Small intestine (tissue), 7 donors: ENCODE measurements at regions not wholly inside any gene's neighbourhood (a gene's known extent, or its start where the extent isn't known, plus 50 kb on each side); places are given as distances from the start of the nearest gene placed in this dataset.

Source experiments
- DNase-seq, 2 donors: peaks; one replicate each; pipeline versions ENCODE4 v3.0.0 to v3.0.0-alpha.2; 2013
- FAIRE-seq: peaks from 2 replicates; lab custom pipeline; 2012; peaks lifted over from hg19 to GRCh38; lab: Jason Lieb, UNC
- H3K27ac ChIP-seq, 3 donors: one replicate each; pipeline ENCODE4 v1.5.1; 2013; ENCODE audit warnings: low read length in 2 of 3, mild to moderate bottlenecking in 2 of 3, control low read depth in 1 of 3, inconsistent platforms in 1 of 3, low read depth in 1 of 3, moderate library complexity in 1 of 3
- H3K27me3 ChIP-seq, 3 donors: one replicate each; pipeline ENCODE4 v1.6.1; 2013; ENCODE audit warnings: low read length in 3 of 3, inconsistent platforms in 1 of 3; ENCODE audit not compliant: control insufficient read depth in 3 of 3, insufficient read depth in 3 of 3
- H3K36me3 ChIP-seq, 3 donors: one replicate each; pipeline ENCODE4 v1.6.1; 2013; ENCODE audit warnings: low read length in 3 of 3, inconsistent platforms in 1 of 3, low read depth in 1 of 3, mild to moderate bottlenecking in 1 of 3, moderate library complexity in 1 of 3; ENCODE audit not compliant: control insufficient read depth in 3 of 3, insufficient read depth in 2 of 3
- H3K4me1 ChIP-seq, 3 donors: one replicate each; pipeline ENCODE4 v1.6.1; 2013; ENCODE audit warnings: low read length in 2 of 3, inconsistent platforms in 1 of 3, low read depth in 1 of 3, mild to moderate bottlenecking in 1 of 3, moderate library complexity in 1 of 3; ENCODE audit not compliant: control insufficient read depth in 3 of 3, insufficient read depth in 2 of 3
- H3K4me3 ChIP-seq, 3 donors: one replicate each; pipeline ENCODE4 v1.5.1; 2013; ENCODE audit warnings: low read length in 3 of 3, control low read depth in 1 of 3, inconsistent platforms in 1 of 3, low read depth in 1 of 3, mild to moderate bottlenecking in 1 of 3, moderate library complexity in 1 of 3
- H3K9me3 ChIP-seq, 2 donors: one replicate each; pipeline ENCODE4 v1.6.1; 2013; ENCODE audit warnings: low read depth in 1 of 2, low read length in 1 of 2; ENCODE audit not compliant: control insufficient read depth in 2 of 2, insufficient read depth in 1 of 2
- WGBS, 3 donors: extraction: QIAGEN DNeasy Blood & Tissue Kit; methylation state at CpG; one replicate each; pipeline ENCODE4 v1.1.7; 2013; 5-methylcytosine and 5-hydroxymethylcytosine counted together
- donor health status: healthy with polysubstance abuse.
- donor health status: control.
- donor health status: control.
- donor health status: Bipolar disorder and iron deficiency.
- donor health status: healthy.

DNA sequence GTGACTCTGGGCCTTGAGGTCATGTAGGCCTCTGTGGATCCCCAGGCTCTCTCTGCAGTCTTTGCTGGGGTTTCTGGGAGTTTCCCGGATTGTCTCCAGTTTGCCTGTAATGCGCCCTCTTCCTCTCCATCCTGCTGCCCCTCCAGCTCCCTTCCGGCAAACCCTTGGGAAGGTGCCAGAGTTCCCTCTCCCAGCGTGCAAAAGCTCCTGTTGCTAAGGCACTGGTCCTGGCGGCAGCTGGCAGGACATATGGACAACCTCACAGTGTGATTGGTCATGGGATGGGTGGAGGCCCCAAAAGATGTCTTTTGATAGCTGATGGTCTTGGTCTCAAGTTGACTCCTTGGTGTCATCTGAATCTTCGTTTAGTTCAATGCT is 320.1 kb downstream of the CYP26B1 start:
- no peaks in the 10 kb centered on the region for H3K27me3 ChIP-seq
- no peaks in the 10 kb centered on the region for H3K4me1 ChIP-seq
- H3K9me3 ChIP-seq: peaks cover 0 to 4% of the 10 kb centered on the region in 2 donors
- no peaks in the 10 kb centered on the region for H3K36me3 ChIP-seq
- DNase-seq: no peak
- H3K4me3 ChIP-seq: no peak overlapping the region
- H3K27ac ChIP-seq: no peak overlapping the region
- FAIRE-seq: no peak
- 81 to 96% (median 93%) methylated on average over 6 of the region's 6 CpGs for WGBS, 3 donors

DNA sequence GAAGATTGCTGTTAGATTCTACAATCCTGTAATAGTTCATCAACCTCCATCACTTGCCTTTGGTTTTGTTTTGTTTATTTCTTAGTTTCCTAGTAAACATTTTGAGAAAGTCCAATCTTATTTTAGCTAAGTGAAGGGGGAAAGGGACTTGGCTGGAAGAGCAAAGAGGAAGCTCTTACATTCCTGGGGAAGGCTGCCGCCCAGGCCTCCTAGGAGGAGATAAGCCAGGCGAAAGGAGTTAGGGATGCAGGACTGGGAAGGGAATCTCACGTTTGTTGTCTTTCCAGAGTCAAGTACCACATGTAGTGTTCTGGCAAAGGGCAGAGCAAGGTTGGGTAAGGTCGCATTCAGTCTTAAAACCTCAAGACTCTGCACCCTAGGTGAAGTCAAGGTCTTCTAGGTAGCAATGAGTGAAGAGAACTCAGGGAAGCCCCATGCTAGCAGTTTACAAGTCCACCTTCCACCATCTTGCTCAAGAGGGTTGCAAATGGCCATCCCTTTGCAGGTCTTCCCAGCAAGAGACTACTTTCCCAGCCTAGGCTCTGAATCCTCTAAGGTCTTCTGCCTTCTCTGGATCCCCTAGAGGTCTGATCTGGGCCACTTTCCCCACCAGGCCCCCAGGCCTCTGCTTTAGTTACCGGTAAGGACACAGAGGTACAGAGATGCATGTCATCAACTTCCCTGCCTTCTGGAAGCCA is 320.7 kb downstream of the CYP26B1 start:
- DNase-seq (no peak), FAIRE-seq (no peak)
- H3K36me3 ChIP-seq: no peaks in the 10 kb centered on the region
- WGBS, 3 donors: 69 to 83% (median 77%) methylated on average over 5 of the region's 5 CpGs
- no peak overlapping the region for H3K4me3 ChIP-seq
- no peaks in the 10 kb centered on the region for H3K27me3 ChIP-seq
- H3K4me1 ChIP-seq: no peaks in the 10 kb centered on the region
- peaks cover 0 to under 1% of the 10 kb centered on the region in 2 donors for H3K9me3 ChIP-seq
- no peak overlapping the region for H3K27ac ChIP-seq

DNA sequence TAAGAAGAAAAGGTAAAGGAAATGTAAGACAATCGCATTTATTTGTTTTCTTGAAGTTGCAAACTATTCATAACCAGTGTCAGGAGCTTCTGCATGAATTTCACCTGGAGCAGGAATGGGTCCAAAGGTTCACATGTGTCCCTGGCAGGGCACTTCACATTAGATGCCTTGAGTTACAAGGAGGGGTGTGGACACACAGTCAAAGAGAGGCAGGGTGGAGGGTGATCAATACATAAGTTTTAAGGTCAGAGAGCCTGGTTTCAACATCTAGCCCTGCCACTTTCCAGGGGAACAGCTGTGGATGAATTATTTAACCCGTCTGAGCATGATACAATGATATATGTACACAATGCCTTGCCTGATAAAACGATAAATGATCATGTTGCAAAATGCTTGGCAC is 321.4 kb downstream of the CYP26B1 start:
- FAIRE-seq: no peak
- Histone ChIP-seq H3K4me3 (no peak overlapping the region), H3K27me3 (no peaks in the 10 kb centered on the region), H3K27ac (no peak overlapping the region), H3K36me3 (no peaks in the 10 kb centered on the region), H3K9me3 (no peaks in the 10 kb centered on the region), H3K4me1 (no peaks in the 10 kb centered on the region)
- peak; percentile 51 to 56 for DNase-seq
- WGBS, 3 donors: 8 to 51% (median 23%) methylated on average over 3 of the region's 3 CpGs

GRCh38 chr2:71824436-71824835 is 323.2 kb downstream of the CYP26B1 start:
- Histone ChIP-seq H3K27ac (no peak overlapping the region), H3K4me1 (no peaks in the 10 kb centered on the region), H3K27me3 (no peaks in the 10 kb centered on the region), H3K9me3 (no peaks in the 10 kb centered on the region), H3K36me3 (no peaks in the 10 kb centered on the region), H3K4me3 (no peak overlapping the region)
- WGBS, 3 donors: 72 to 90% (median 89%) methylated on average over 2 of the region's 2 CpGs
- DNase-seq (peak in 1 of 2 donors; percentile 42), FAIRE-seq (no peak)

DNA sequence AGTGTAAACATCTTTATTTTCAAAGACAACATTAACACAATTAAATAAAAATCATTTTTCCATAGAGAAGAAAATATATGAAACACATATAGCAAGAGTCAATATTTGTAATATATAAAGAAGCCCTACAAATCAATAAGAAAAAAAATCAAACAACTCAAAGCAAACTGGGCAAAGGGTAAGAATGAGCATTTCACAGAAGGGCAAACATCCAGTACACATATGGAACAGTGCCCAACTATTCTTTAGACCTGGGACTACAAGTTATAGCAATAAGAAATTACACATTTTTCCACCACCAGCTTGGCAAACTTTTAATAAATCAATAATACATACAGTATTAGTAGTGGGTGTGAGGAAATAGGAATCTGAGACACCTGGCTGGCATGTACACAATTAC is 324.1 kb downstream of the CYP26B1 start:
- Histone ChIP-seq H3K4me1 (no peaks in the 10 kb centered on the region), H3K4me3 (no peak overlapping the region), H3K27me3 (no peaks in the 10 kb centered on the region), H3K36me3 (no peaks in the 10 kb centered on the region), H3K9me3 (no peaks in the 10 kb centered on the region), H3K27ac (no peak overlapping the region)
- no peak for DNase-seq
- no peak for FAIRE-seq

- no peak for FAIRE-seq
- H3K27me3 ChIP-seq: no peaks in the 10 kb centered on the region
- H3K4me3 ChIP-seq: no peak overlapping the region
- no peaks in the 10 kb centered on the region for H3K4me1 ChIP-seq
- no peaks in the 10 kb centered on the region for H3K9me3 ChIP-seq
- no peaks in the 10 kb centered on the region for H3K36me3 ChIP-seq
- DNase-seq: no peak
- H3K27ac ChIP-seq: no peak overlapping the region
Observed at GRCh38 chr2:71822463-71822862, 325.2 kb downstream of the CYP26B1 start.

DNA sequence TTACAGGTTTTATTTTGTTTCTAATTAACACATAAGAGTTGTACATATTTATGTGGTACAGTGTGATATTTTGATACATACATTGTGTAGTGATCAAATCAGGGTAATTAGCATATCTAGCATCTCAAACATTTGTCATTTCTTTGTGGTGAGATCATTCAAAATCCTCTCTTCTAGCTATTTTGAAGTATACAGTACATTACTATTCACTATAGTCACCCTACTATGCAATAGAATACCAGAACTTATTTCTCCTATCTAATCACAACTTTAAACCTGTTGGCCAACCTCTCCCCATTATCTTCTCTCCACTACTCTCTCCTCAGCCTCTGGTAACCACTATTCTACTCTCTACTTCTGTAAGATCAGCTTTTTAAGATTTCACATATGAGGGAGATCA is 325.8 kb downstream of the CYP26B1 start:
- no peak overlapping the region for H3K27ac ChIP-seq
- H3K4me1 ChIP-seq: no peaks in the 10 kb centered on the region
- H3K36me3 ChIP-seq: no peaks in the 10 kb centered on the region
- no peak overlapping the region for H3K4me3 ChIP-seq
- DNase-seq: no peak
- FAIRE-seq: no peak
- no peaks in the 10 kb centered on the region for H3K27me3 ChIP-seq
- no peaks in the 10 kb centered on the region for H3K9me3 ChIP-seq

GRCh38 chr2:71816815-71817214 is 330.8 kb downstream of the CYP26B1 start:
- WGBS, 3 donors: 93 to 98% (median 94%) methylated on average over 4 of the region's 4 CpGs
- FAIRE-seq: no peak
- Histone ChIP-seq H3K4me3 (no peak overlapping the region), H3K4me1 (no peaks in the 10 kb centered on the region), H3K27ac (no peak overlapping the region), H3K9me3 (no peaks in the 10 kb centered on the region), H3K36me3 (no peaks in the 10 kb centered on the region), H3K27me3 (peaks cover 0 to 4% (median 0%) of the 10 kb centered on the region in 3 donors)
- DNase-seq: no peak
